Liver (tissue), 8 donors: ENCODE measurements at regions not wholly inside any gene's neighbourhood (a gene's known extent, or its start where the extent isn't known, plus 50 kb on each side); places are given as distances from the start of the nearest gene placed in this dataset.

Experiments
- DNase-seq: peaks from one replicate; pipeline ENCODE4 v3.0.0-alpha.2; 2017; ENCODE audit warnings: low spot score
- H3K27ac ChIP-seq, 2 donors: one replicate each; pipeline ENCODE4 v1.7.0; 2013; ENCODE audit warnings: inconsistent platforms in 2 of 2, low read length in 2 of 2, control low read depth in 1 of 2, low read depth in 1 of 2, mild to moderate bottlenecking in 1 of 2
- H3K27me3 ChIP-seq, 4 donors: one replicate each; pipeline versions ENCODE4 v1.6.1 to v1.7.0; 2013; ENCODE audit warnings: low read length in 3 of 4, inconsistent platforms in 1 of 4, mild to moderate bottlenecking in 1 of 4, moderate library complexity in 1 of 4; ENCODE audit not compliant: control insufficient read depth in 4 of 4, insufficient read depth in 4 of 4
- H3K36me3 ChIP-seq, 4 donors: one replicate each; pipeline versions ENCODE4 v1.6.1 to v1.7.0; 2013; ENCODE audit warnings: low read length in 3 of 4, mild to moderate bottlenecking in 3 of 4, low read depth in 1 of 4, moderate library complexity in 1 of 4; ENCODE audit not compliant: control insufficient read depth in 4 of 4, insufficient read depth in 3 of 4
- H3K4me1 ChIP-seq, 4 donors: one replicate each; pipeline versions ENCODE4 v1.6.1 to v1.7.0; 2013; ENCODE audit warnings: low read length in 3 of 4, mild to moderate bottlenecking in 3 of 4, moderate library complexity in 1 of 4; ENCODE audit not compliant: control insufficient read depth in 4 of 4, insufficient read depth in 4 of 4
- H3K4me3 ChIP-seq, 3 donors: one replicate each; pipeline versions ENCODE4 v1.6.1 to v1.7.0; 2013; ENCODE audit warnings: low read length in 3 of 3, control low read depth in 1 of 3, low read depth in 1 of 3, mild to moderate bottlenecking in 1 of 3
- H3K9ac ChIP-seq, 2 donors: one replicate each; pipeline ENCODE4 v1.7.0; 2013; ENCODE audit warnings: low read length in 2 of 2, mild to moderate bottlenecking in 2 of 2, moderate library complexity in 2 of 2, control low read depth in 1 of 2, low read depth in 1 of 2
- H3K9me3 ChIP-seq, 4 donors: one replicate each; pipeline versions ENCODE4 v1.6.1 to v1.7.0; 2013; ENCODE audit warnings: low read length in 3 of 4; ENCODE audit not compliant: control insufficient read depth in 4 of 4
- ATF3 ChIP-seq: IDR thresholded peaks from 2 replicates; pipeline ENCODE4 v1.6.1; 2016; ENCODE audit warnings: antibody characterized with exemption
- CTCF ChIP-seq: fragments of 150-350 bp; IDR thresholded peaks from 2 replicates; pipeline ENCODE4 v1.5.1; 2017; ENCODE audit warnings: improper control_type of control experiment, low read depth, low read length; ENCODE audit not compliant: missing input control
- EGR1 ChIP-seq, 2 donors: IDR thresholded peaks; 2 replicates each; pipeline ENCODE4 v1.6.1; 2016 to 2018; ENCODE audit warnings: antibody characterized with exemption in 2 of 2, low read depth in 2 of 2
- FOXA1 ChIP-seq: IDR thresholded peaks from 2 replicates; pipeline ENCODE4 v1.6.1; 2016; ENCODE audit warnings: antibody characterized with exemption
- FOXA2 ChIP-seq: IDR thresholded peaks from 2 replicates; pipeline ENCODE4 v1.6.1; 2016; ENCODE audit warnings: antibody characterized with exemption
- GABPA ChIP-seq, 2 donors: IDR thresholded peaks in 1 of 2; conservative IDR thresholded peaks in 1 of 2; 2 replicates each; pipeline ENCODE4 v1.6.1; 2016; ENCODE audit warnings: antibody characterized with exemption in 2 of 2, mild to moderate bottlenecking in 1 of 2, moderate library complexity in 1 of 2
- HNF4A ChIP-seq, 2 donors: conservative IDR thresholded peaks; 2 replicates each; pipeline ENCODE4 v1.6.1; 2016; ENCODE audit warnings: antibody characterized with exemption in 2 of 2, mild to moderate bottlenecking in 2 of 2
- HNF4G ChIP-seq: IDR thresholded peaks from 2 replicates; pipeline ENCODE4 v1.6.1; 2016; ENCODE audit warnings: antibody characterized with exemption
- JUND ChIP-seq, 2 donors: IDR thresholded peaks; 2 replicates each; pipeline ENCODE4 v1.6.1; 2016; ENCODE audit warnings: antibody characterized with exemption in 2 of 2
- MAX ChIP-seq: IDR thresholded peaks from 2 replicates; pipeline ENCODE4 v1.6.1; 2016; ENCODE audit warnings: antibody characterized with exemption
- NR2F2 ChIP-seq: IDR thresholded peaks from 2 replicates; pipeline ENCODE4 v1.6.1; 2016; ENCODE audit warnings: antibody characterized with exemption
- RAD21 ChIP-seq, 2 donors: IDR thresholded peaks; 2 replicates each; pipeline ENCODE4 v1.6.1; 2016; ENCODE audit warnings: antibody characterized with exemption in 2 of 2, mild to moderate bottlenecking in 2 of 2
- RXRA ChIP-seq, 2 donors: IDR thresholded peaks; 2 replicates each; pipeline ENCODE4 v1.6.1; 2017 to 2018; ENCODE audit warnings: antibody characterized with exemption in 2 of 2, mild to moderate bottlenecking in 1 of 2
- SP1 ChIP-seq: IDR thresholded peaks from 2 replicates; pipeline ENCODE4 v1.6.1; 2018; ENCODE audit warnings: antibody characterized with exemption, mild to moderate bottlenecking
- TAF1 ChIP-seq: conservative IDR thresholded peaks from 2 replicates; pipeline ENCODE4 v1.6.1; 2016; ENCODE audit warnings: antibody characterized with exemption, mild to moderate bottlenecking
- YY1 ChIP-seq: IDR thresholded peaks from 2 replicates; pipeline ENCODE4 v1.6.1; 2016; ENCODE audit warnings: antibody characterized with exemption, mild to moderate bottlenecking
- WGBS: extraction: QIAGEN DNeasy Blood & Tissue Kit; methylation state at CpG from one replicate; pipeline ENCODE4 v1.1.7; 2013; 5-methylcytosine and 5-hydroxymethylcytosine counted together
- TF ChIP-seq, protein P1 (sequence below): IDR thresholded peaks from 2 replicates; pipeline ENCODE4 v1.6.1; 2016; ENCODE audit warnings: antibody characterized with exemption
- TF ChIP-seq, protein P2 (sequence below): IDR thresholded peaks from 2 replicates; pipeline ENCODE4 v1.6.1; 2016; ENCODE audit warnings: antibody characterized with exemption, mild to moderate bottlenecking
- donor health status: healthy.
- donor health status: healthy.
- donor health status: healthy.
- donor health status: healthy.
- donor health status: healthy.

- TF ChIP-seq, protein P1, sequence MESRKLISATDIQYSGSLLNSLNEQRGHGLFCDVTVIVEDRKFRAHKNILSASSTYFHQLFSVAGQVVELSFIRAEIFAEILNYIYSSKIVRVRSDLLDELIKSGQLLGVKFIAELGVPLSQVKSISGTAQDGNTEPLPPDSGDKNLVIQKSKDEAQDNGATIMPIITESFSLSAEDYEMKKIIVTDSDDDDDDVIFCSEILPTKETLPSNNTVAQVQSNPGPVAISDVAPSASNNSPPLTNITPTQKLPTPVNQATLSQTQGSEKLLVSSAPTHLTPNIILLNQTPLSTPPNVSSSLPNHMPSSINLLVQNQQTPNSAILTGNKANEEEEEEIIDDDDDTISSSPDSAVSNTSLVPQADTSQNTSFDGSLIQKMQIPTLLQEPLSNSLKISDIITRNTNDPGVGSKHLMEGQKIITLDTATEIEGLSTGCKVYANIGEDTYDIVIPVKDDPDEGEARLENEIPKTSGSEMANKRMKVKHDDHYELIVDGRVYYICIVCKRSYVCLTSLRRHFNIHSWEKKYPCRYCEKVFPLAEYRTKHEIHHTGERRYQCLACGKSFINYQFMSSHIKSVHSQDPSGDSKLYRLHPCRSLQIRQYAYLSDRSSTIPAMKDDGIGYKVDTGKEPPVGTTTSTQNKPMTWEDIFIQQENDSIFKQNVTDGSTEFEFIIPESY, result no peak
- TF ChIP-seq HNF4A (conservative IDR thresholded peaks at IDR 0.05) (no peak), RXRA (IDR thresholded peaks at IDR 0.05) (no peak), YY1 (no peak), FOXA1 (no peak), RAD21 (IDR thresholded peaks at IDR 0.05) (no peak)
These were observed 508.5 kb downstream of the EPHA4 start (continued) for GRCh38 chr2:221063568-221063967.

DNA sequence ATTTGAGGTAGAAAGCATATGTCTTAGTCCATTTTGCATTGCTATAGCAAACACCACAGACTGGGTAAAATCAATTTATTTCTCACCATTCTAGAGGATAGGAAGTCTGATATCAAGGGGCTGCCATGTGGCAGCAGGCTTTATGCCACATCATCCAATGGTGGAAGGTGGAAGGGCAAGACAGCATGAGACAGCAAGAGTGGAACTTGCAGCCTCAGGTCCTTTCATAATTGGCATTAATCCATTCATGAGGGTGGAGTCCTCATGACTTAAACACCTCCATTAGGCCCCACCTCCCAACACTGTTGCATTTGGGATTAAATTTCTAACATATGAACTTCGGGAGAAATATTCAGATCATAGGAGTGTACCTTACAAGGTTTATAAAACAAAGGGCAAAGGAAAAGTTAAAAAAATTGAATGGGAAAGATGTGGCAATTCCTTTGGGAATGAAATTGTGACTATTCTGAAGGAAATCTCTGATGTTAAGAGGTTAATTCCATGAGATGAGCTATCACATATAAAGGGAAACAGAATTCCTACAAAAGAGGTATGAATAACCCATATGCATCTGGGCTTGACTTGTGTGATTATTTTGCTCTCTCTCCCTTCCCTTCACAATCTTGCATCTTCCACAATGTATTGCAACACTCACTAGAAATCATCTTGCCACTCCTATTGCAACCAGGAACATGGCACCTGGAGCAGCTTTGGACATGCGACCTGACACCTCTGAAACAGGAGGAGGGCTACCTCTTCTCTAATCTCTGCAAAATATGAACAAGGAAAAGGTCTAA lies 507.8 kb downstream of the EPHA4 start:
- Histone ChIP-seq H3K4me3 (no peak overlapping the region), H3K27ac (no peak overlapping the region), H3K27me3 (no peaks in the 10 kb centered on the region), H3K9ac (no peak overlapping the region), H3K36me3 (no peaks in the 10 kb centered on the region), H3K9me3 (no peaks in the 10 kb centered on the region), H3K4me1 (no peaks in the 10 kb centered on the region)
- TF ChIP-seq GABPA (IDR thresholded peaks at IDR 0.05 in 1 of 2, conservative IDR thresholded peaks at IDR 0.05 in 1 of 2), result no peak
- TF ChIP-seq YY1, result no peak
- TF ChIP-seq JUND (IDR thresholded peaks at IDR 0.05), result no peak
- TF ChIP-seq, protein P1, result no peak
- no peak for TF ChIP-seq RXRA (IDR thresholded peaks at IDR 0.05)
- no peak for TF ChIP-seq NR2F2
- no peak for TF ChIP-seq FOXA2
- no peak for TF ChIP-seq SP1
- TF ChIP-seq CTCF, result no peak
- TF ChIP-seq HNF4A (conservative IDR thresholded peaks at IDR 0.05), result no peak
- TF ChIP-seq HNF4G, result no peak
- TF ChIP-seq MAX, result no peak
- no peak for TF ChIP-seq EGR1 (IDR thresholded peaks at IDR 0.05; ENCODE audit: low read depth in 2 of 2)
- TF ChIP-seq, protein P2, sequence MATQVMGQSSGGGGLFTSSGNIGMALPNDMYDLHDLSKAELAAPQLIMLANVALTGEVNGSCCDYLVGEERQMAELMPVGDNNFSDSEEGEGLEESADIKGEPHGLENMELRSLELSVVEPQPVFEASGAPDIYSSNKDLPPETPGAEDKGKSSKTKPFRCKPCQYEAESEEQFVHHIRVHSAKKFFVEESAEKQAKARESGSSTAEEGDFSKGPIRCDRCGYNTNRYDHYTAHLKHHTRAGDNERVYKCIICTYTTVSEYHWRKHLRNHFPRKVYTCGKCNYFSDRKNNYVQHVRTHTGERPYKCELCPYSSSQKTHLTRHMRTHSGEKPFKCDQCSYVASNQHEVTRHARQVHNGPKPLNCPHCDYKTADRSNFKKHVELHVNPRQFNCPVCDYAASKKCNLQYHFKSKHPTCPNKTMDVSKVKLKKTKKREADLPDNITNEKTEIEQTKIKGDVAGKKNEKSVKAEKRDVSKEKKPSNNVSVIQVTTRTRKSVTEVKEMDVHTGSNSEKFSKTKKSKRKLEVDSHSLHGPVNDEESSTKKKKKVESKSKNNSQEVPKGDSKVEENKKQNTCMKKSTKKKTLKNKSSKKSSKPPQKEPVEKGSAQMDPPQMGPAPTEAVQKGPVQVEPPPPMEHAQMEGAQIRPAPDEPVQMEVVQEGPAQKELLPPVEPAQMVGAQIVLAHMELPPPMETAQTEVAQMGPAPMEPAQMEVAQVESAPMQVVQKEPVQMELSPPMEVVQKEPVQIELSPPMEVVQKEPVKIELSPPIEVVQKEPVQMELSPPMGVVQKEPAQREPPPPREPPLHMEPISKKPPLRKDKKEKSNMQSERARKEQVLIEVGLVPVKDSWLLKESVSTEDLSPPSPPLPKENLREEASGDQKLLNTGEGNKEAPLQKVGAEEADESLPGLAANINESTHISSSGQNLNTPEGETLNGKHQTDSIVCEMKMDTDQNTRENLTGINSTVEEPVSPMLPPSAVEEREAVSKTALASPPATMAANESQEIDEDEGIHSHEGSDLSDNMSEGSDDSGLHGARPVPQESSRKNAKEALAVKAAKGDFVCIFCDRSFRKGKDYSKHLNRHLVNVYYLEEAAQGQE, result no peak
- TF ChIP-seq TAF1, result no peak
- TF ChIP-seq FOXA1, result no peak
- no peak for TF ChIP-seq RAD21 (IDR thresholded peaks at IDR 0.05)
- TF ChIP-seq ATF3, result no peak
- WGBS, result 77% methylated on average over 2 of the region's 2 CpGs
- DNase-seq, result no peak
